ENCODE measurements at regions not wholly inside any gene's neighbourhood (a gene's known extent, or its start where the extent isn't known, plus 50 kb on each side); places are given as distances from the start of the nearest gene placed in this dataset.

GRCh38 chr16:6035161-6035560 is 937.6 kb upstream of the EEF2KMT start:
- CTCF ChIA-PET: no interaction called here

GRCh38 chr16:6034511-6034910 is 936.9 kb upstream of the EEF2KMT start:
- no peak overlapping the region for H3K4me3 ChIP-seq (ENCODE audit: low read depth, low read length)
- TF ChIP-seq CTCF (IDR thresholded peaks at IDR 0.05; ENCODE audit: insufficient read depth, low read length, missing control alignments): no peak
- DNase-seq (ENCODE audit: low read depth, low spot score): no peak
- ChIA-PET POLR2A (no interaction called here), CTCF (no interaction called here)

More at GRCh38 chr16:6035161-6035560, 937.6 kb upstream of the EEF2KMT start:
- POLR2A ChIA-PET: no interaction called here
- H3K4me3 ChIP-seq (ENCODE audit: low read depth, low read length): no peak overlapping the region
- DNase-seq (ENCODE audit: low read depth, low spot score): no peak
- no peak for TF ChIP-seq CTCF (IDR thresholded peaks at IDR 0.05; ENCODE audit: insufficient read depth, low read length, missing control alignments)

- CTCF ChIA-PET: interaction anchor here (0.7 to 1.1 kb wide), 3 partner anchors 11 to 135 kb away, joined by 3 to 11 read pairs (median 3); no protein-coding TSS in a partner anchor
- POLR2A ChIA-PET: no interaction called here
- DNase-seq (ENCODE audit: low read depth, low spot score): no peak
- TF ChIP-seq CTCF (IDR thresholded peaks at IDR 0.05; ENCODE audit: insufficient read depth, low read length, missing control alignments): no peak
- no peak overlapping the region for H3K4me3 ChIP-seq (ENCODE audit: low read depth, low read length)
Measured at GRCh38 chr16:6032438-6032837, 934.8 kb upstream of the EEF2KMT start.

- H3K4me3 ChIP-seq (ENCODE audit: low read depth, low read length): no peak overlapping the region
- no peak for DNase-seq (ENCODE audit: low read depth, low spot score)
- TF ChIP-seq CTCF (IDR thresholded peaks at IDR 0.05; ENCODE audit: insufficient read depth, low read length, missing control alignments): no peak
- ChIA-PET POLR2A (no interaction called here), CTCF (interaction anchor here (0.9 to 1.1 kb wide), 2 partner anchors 10 to 134 kb away, joined by 3 to 11 read pairs; no protein-coding TSS in a partner anchor)
Measured at GRCh38 chr16:6031567-6031966, 934.0 kb upstream of the EEF2KMT start.

GRCh38 chr16:6031102-6031501 is 933.5 kb upstream of the EEF2KMT start:
- no peak overlapping the region for H3K4me3 ChIP-seq (ENCODE audit: low read depth, low read length)
- ChIA-PET CTCF (no interaction called here), POLR2A (no interaction called here)
- DNase-seq (ENCODE audit: low read depth, low spot score): no peak
- no peak for TF ChIP-seq CTCF (IDR thresholded peaks at IDR 0.05; ENCODE audit: insufficient read depth, low read length, missing control alignments)

GRCh38 chr16:6027733-6028132 is 930.1 kb upstream of the EEF2KMT start:
- H3K4me3 ChIP-seq (ENCODE audit: low read depth, low read length): no peak overlapping the region
- POLR2A ChIA-PET: no interaction called here
- no peak for TF ChIP-seq CTCF (IDR thresholded peaks at IDR 0.05; ENCODE audit: insufficient read depth, low read length, missing control alignments)
- no peak for DNase-seq (ENCODE audit: low read depth, low spot score)
- CTCF ChIA-PET: no interaction called here

Data from AG04449 (cell line).